Lower leg skin (tissue), 4 donors: ENCODE measurements at regions not wholly inside any gene's neighbourhood (a gene's known extent, or its start where the extent isn't known, plus 50 kb on each side); places are given as distances from the start of the nearest gene placed in this dataset.

Source experiments
- DNase-seq, 2 donors: peaks; one replicate each; pipeline ENCODE4 v3.0.0-alpha.2; 2019; ENCODE audit warnings: low spot score in 2 of 2
- H3K4me3 ChIP-seq: fragments of 200-600 bp; sonication (generic); 2 replicates; pipeline ENCODE4 v1.5.1; 2017; ENCODE audit warnings: mild to moderate bottlenecking, low read depth; ENCODE audit not compliant: poor library complexity, severe bottlenecking
- POLR2A ChIP-seq, 2 donors: fragments of 450-650 bp; IDR thresholded peaks; one replicate each; pipeline ENCODE4 v1.6.1; 2016 to 2017; ENCODE audit warnings: antibody characterized with exemption in 2 of 2, mild to moderate bottlenecking in 1 of 2, moderate library complexity in 1 of 2
- WGBS, 2 donors: methylation state at CpG; one replicate each; pipeline ENCODE4 v1.1.5; 2018; 5-methylcytosine and 5-hydroxymethylcytosine counted together
- intact Hi-C: fragments of 100-400 bp; cut with DNase I; formaldehyde crosslinking; loops from one replicate; pipeline ENCODE4 v1.15.0; 2023; ENCODE audit warnings: low total_unique reads
- TF ChIP-seq, protein P1 (sequence below), 3 donors: fragments of 450-650 bp; IDR thresholded peaks; one replicate each; pipeline ENCODE4 v1.5.1; 2016; ENCODE audit warnings: antibody characterized with exemption in 3 of 3, mild to moderate bottlenecking in 3 of 3, moderate library complexity in 2 of 3

DNA sequence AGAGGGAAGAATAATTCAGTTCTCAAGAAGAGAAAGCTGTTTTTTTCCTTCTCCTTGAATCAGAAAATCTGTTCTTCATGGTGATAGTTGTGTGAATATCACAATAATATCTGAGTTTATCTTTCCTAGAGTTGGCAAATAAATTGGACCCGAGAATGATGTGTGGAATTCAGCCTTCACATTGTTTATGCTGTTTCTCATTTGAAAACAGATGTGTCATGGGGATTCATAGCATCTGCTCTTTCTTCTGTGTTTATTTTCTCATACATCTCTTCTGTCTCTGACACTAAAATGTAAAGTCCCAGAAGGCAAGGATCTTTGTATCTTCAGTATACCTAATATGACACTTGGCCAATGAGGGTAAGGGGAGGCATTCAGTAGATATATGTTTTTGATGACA lies 103.6 kb upstream of the SGK1 start:
- 74 to 78% methylated on average over 1 of the region's 1 CpG for WGBS, 2 donors
- TF ChIP-seq, protein P1, sequence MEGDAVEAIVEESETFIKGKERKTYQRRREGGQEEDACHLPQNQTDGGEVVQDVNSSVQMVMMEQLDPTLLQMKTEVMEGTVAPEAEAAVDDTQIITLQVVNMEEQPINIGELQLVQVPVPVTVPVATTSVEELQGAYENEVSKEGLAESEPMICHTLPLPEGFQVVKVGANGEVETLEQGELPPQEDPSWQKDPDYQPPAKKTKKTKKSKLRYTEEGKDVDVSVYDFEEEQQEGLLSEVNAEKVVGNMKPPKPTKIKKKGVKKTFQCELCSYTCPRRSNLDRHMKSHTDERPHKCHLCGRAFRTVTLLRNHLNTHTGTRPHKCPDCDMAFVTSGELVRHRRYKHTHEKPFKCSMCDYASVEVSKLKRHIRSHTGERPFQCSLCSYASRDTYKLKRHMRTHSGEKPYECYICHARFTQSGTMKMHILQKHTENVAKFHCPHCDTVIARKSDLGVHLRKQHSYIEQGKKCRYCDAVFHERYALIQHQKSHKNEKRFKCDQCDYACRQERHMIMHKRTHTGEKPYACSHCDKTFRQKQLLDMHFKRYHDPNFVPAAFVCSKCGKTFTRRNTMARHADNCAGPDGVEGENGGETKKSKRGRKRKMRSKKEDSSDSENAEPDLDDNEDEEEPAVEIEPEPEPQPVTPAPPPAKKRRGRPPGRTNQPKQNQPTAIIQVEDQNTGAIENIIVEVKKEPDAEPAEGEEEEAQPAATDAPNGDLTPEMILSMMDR (IDR thresholded peaks at IDR 0.05), result no peak
- no peak for TF ChIP-seq POLR2A (IDR thresholded peaks at IDR 0.05)
- intact Hi-C loops, result no loop called here
- DNase-seq, result no peak
- H3K4me3 ChIP-seq, result no peak overlapping the region

DNA sequence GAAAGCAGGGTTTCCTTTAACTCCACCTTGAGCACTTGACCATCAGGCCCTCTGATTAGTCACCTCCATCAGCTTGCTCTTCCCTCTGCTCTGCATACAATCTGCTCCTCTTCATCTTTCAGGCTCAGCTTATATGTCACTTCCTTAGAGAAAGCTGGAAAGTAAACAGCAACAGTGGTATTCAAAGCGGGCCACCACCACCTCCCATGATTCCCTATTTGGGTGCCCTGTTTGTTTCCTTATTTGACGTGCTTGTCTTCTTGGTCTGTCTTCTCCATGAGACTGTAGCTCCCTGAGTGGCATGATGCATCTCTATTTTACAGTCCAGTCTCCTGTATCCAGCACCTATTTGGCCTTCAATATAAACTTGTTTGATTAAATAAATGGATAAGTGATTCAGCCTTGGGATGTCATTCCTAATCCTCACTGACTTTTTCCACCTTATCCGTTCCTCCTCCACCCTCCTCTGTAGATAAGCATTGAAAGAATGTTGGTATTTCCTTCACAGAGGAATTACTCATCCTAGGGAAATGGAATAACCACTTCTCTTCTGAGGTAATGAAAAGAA lies 102.8 kb upstream of the SGK1 start:
- intact Hi-C loops, result no loop called here
- WGBS, 2 donors, result 75 to 82% methylated on average over 3 of the region's 3 CpGs
- H3K4me3 ChIP-seq, result no peak overlapping the region

GRCh38 chr6:134419716-134420115 lies 101.8 kb upstream of the SGK1 start:
- DNase-seq, result no peak
- intact Hi-C loops, result no loop called here
- H3K4me3 ChIP-seq, result no peak overlapping the region
- 76 to 83% methylated on average over 7 of the region's 7 CpGs for WGBS, 2 donors
- TF ChIP-seq, protein P1 (IDR thresholded peaks at IDR 0.05), result no peak
- no peak for TF ChIP-seq POLR2A (IDR thresholded peaks at IDR 0.05)

More for the DNA sequence above, 102.8 kb upstream of the SGK1 start:
- DNase-seq, result no peak
- no peak for TF ChIP-seq POLR2A (IDR thresholded peaks at IDR 0.05)
- TF ChIP-seq, protein P1 (IDR thresholded peaks at IDR 0.05), result no peak

- TF ChIP-seq POLR2A (IDR thresholded peaks at IDR 0.05), result no peak
- TF ChIP-seq, protein P1 (IDR thresholded peaks at IDR 0.05), result no peak
- no peak overlapping the region for H3K4me3 ChIP-seq
- WGBS, 2 donors, result 69 to 70% methylated on average over 10 of the region's 10 CpGs
- no peak for DNase-seq
- intact Hi-C loops, result no loop called here
These were observed 98.7 kb upstream of the SGK1 start for GRCh38 chr6:134416418-134417154.

GRCh38 chr6:134415656-134416055 lies 97.7 kb upstream of the SGK1 start:
- intact Hi-C loops, result no loop called here
- DNase-seq, result no peak

More at GRCh38 chr6:134415656-134416055, 97.7 kb upstream of the SGK1 start:
- no peak for TF ChIP-seq POLR2A (IDR thresholded peaks at IDR 0.05)
- TF ChIP-seq, protein P1 (IDR thresholded peaks at IDR 0.05), result no peak
- WGBS, 2 donors, result 89 to 92% methylated on average over 4 of the region's 4 CpGs
- H3K4me3 ChIP-seq, result no peak overlapping the region
